ENCODE measurements at regions not wholly inside any gene's neighbourhood (a gene's known extent, or its start where the extent isn't known, plus 50 kb on each side); places are given as distances from the start of the nearest gene placed in this dataset.

DNA sequence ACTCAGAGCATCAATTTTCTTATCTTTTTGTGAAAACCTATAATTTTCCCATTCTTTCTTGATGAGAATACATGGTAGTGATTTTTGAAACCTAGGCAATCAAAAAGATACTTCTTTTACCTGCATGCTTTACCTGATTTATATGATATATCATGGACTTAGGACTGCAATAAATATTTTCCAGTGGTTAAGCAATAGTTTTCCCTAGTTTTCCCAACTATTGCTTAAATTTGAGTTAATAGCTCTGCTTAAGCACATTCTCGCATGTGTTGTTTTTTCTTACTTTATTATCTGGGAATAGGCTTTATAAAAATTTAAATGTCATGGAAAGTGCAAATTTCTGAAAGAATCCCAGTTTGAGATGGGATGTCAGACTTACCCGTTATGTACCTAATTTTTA is 465.1 kb upstream of the BCHE start:
- FAIRE-seq (no peak), ATAC-seq (no peak), DNase-seq (ENCODE audit: low spot score) (no peak)
- no peaks in the 10 kb centered on the region for H3K27me3 ChIP-seq (ENCODE audit: control insufficient read depth in 1 of 2, insufficient read depth in 2 of 2, low read length in 2 of 2)
- no peak overlapping the region for H3K4me3 ChIP-seq (replicated peaks in 1 of 3; ENCODE audit: insufficient read depth in 1 of 3, low read depth in 2 of 3, low read length in 3 of 3)
- no peaks in the 10 kb centered on the region; the same call in 1 of the 2 replicates for H4K20me1 ChIP-seq (ENCODE audit: insufficient read depth, low read length)
- in situ Hi-C loops (cut with HindIII; ENCODE audit: extremely low pct_ligation_motif_present, low pct_unique_long_range_greater_than_20kb): no loop called here
- CTCF ChIA-PET (ENCODE audit: low intra/inter-chr PET ratio, low total read pairs): no interaction called here
- no peaks in the 10 kb centered on the region for H3K9me3 ChIP-seq (ENCODE audit: low read length)
- no peaks in the 10 kb centered on the region for H3K79me2 ChIP-seq (ENCODE audit: insufficient read depth, low read length)
- H3K4me2 ChIP-seq (ENCODE audit: low read depth, low read length): no peak overlapping the region
- H2AFZ ChIP-seq (ENCODE audit: low read length): no peak overlapping the region
- BruUV-seq (replicated peaks): no TSS peak
- POLR2A ChIA-PET: no interaction called here
- no peak overlapping the region for H3K27ac ChIP-seq (ENCODE audit: extremely low read length, insufficient read depth, low read length)
- WGBS (ENCODE audit: low lambda C conversion rate): 1% methylated on average over 2 of the region's 2 CpGs
- intact Hi-C loops (cut with micrococcal nuclease; ENCODE audit: unreplicated experiment): no loop called here
- H3K4me1 ChIP-seq (ENCODE audit: insufficient read depth, low read length): no peaks in the 10 kb centered on the region
- H3K36me3 ChIP-seq (replicated peaks in 1 of 2; ENCODE audit: control insufficient read depth in 1 of 2, insufficient read depth in 2 of 2, low read length in 2 of 2): no peaks in the 10 kb centered on the region
- H3K9ac ChIP-seq (ENCODE audit: insufficient read depth, low read depth, low read length): no peak overlapping the region
- no peak for TF ChIP-seq ZNF343 (CRISPR knock-in tag; IDR thresholded peaks at IDR 0.05)
- no peak for TF ChIP-seq POLR2AphosphoS2 (IDR thresholded peaks at IDR 0.05; ENCODE audit: low read depth, low read length)
- TF ChIP-seq MAF1 (CRISPR knock-in tag; IDR thresholded peaks at IDR 0.05; ENCODE audit: borderline replicate concordance): no peak
- TF ChIP-seq ZNF687 (CRISPR knock-in tag; IDR thresholded peaks at IDR 0.05): no peak
- TF ChIP-seq ATF6 (CRISPR knock-in tag; conservative IDR thresholded peaks at IDR 0.05): no peak
- no peak for TF ChIP-seq GZF1 (CRISPR knock-in tag; IDR thresholded peaks at IDR 0.05)
- no peak for TF ChIP-seq ZNF75D (CRISPR knock-in tag; IDR thresholded peaks at IDR 0.05; ENCODE audit: borderline replicate concordance)
- TF ChIP-seq, protein P1, sequence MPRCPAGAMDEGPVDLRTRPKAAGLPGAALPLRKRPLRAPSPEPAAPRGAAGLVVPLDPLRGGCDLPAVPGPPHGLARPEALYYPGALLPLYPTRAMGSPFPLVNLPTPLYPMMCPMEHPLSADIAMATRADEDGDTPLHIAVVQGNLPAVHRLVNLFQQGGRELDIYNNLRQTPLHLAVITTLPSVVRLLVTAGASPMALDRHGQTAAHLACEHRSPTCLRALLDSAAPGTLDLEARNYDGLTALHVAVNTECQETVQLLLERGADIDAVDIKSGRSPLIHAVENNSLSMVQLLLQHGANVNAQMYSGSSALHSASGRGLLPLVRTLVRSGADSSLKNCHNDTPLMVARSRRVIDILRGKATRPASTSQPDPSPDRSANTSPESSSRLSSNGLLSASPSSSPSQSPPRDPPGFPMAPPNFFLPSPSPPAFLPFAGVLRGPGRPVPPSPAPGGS (CRISPR knock-in tag; IDR thresholded peaks at IDR 0.05): no peak
- no peak for TF ChIP-seq ZBTB8A (CRISPR knock-in tag; IDR thresholded peaks at IDR 0.05; ENCODE audit: borderline replicate concordance, low read depth)
- no peak for TF ChIP-seq ZNF7 (CRISPR knock-in tag; IDR thresholded peaks at IDR 0.05)
- no peak for TF ChIP-seq ATF3 (CRISPR knock-in tag; IDR thresholded peaks at IDR 0.05)

All from HepG2 (cell line).